Loucy (cell line): ENCODE measurements at regions not wholly inside any gene's neighbourhood (a gene's known extent, or its start where the extent isn't known, plus 50 kb on each side); places are given as distances from the start of the nearest gene placed in this dataset.
A peak's percentile ranks its signal among the peaks of the same experiment; 100 is the strongest.

Source experiments
- H2AFZ ChIP-seq: fragments of 200-600 bp; sonication (generic); 2 replicates; pipeline ENCODE4 v1.6.0; 2016; ENCODE audit warnings: antibody characterized with exemption, mild to moderate bottlenecking, low read length, moderate library complexity
- H3F3A ChIP-seq: fragments of 200-600 bp; 2 replicates; pipeline ENCODE4 v1.6.0; 2016; ENCODE audit warnings: antibody characterized with exemption, low read depth, mild to moderate bottlenecking
- H3K27me3 ChIP-seq: fragments of 200-600 bp; sonication (generic); 2 replicates; pipeline ENCODE4 v1.6.1; 2014; ENCODE audit warnings: low read length, mild to moderate bottlenecking; ENCODE audit not compliant: insufficient read depth, poor library complexity, severe bottlenecking
- H3K36me3 ChIP-seq: fragments of 200-600 bp; sonication (generic); 2 replicates; pipeline ENCODE4 v1.6.1; 2016; ENCODE audit warnings: low read length; ENCODE audit not compliant: insufficient read depth
- H3K4me1 ChIP-seq: fragments of 200-600 bp; sonication (generic); 2 replicates; pipeline ENCODE4 v1.5.1; 2014; ENCODE audit warnings: low read length, mild to moderate bottlenecking; ENCODE audit not compliant: insufficient read depth, poor library complexity, severe bottlenecking
- H3K4me2 ChIP-seq: fragments of 200-600 bp; sonication (generic); 2 replicates; pipeline ENCODE4 v1.6.0; 2014; ENCODE audit warnings: antibody characterized with exemption, low read length, low read depth, mild to moderate bottlenecking; ENCODE audit not compliant: poor library complexity, severe bottlenecking
- H3K4me3 ChIP-seq: fragments of 200-600 bp; sonication (generic); 2 replicates; pipeline ENCODE4 v1.5.1; 2014; ENCODE audit warnings: low read length, mild to moderate bottlenecking, mixed read lengths; ENCODE audit not compliant: poor library complexity, severe bottlenecking
- H3K79me2 ChIP-seq: fragments of 200-600 bp; sonication (generic); 2 replicates; pipeline ENCODE4 v1.6.1; 2014; ENCODE audit warnings: low read length; ENCODE audit not compliant: insufficient read depth
- H3K9ac ChIP-seq: fragments of 200-600 bp; sonication (generic); 2 replicates; pipeline ENCODE4 v1.6.0; 2014; ENCODE audit warnings: mild to moderate bottlenecking, low read depth, low read length, moderate library complexity; ENCODE audit not compliant: poor library complexity, severe bottlenecking
- H3K9me2 ChIP-seq: fragments of 200-600 bp; sonication (generic); replicated peaks from 2 replicates; pipeline ENCODE4 v1.6.1; 2016; ENCODE audit warnings: low read depth, low read length, mixed read lengths
- H3K9me3 ChIP-seq: fragments of 200-600 bp; sonication (generic); 2 replicates; pipeline ENCODE4 v1.6.1; 2014; ENCODE audit warnings: mild to moderate bottlenecking, antibody characterized with exemption, low read length, low read depth; ENCODE audit not compliant: insufficient read depth
- H4K20me1 ChIP-seq: fragments of 200-600 bp; sonication (generic); 2 replicates; pipeline ENCODE4 v1.6.0; 2014; ENCODE audit warnings: antibody characterized with exemption, low read length, mild to moderate bottlenecking; ENCODE audit not compliant: insufficient read depth, poor library complexity, severe bottlenecking
- EZH2phosphoT487 ChIP-seq: fragments of 200-600 bp; IDR thresholded peaks from 2 replicates; pipeline ENCODE4 v1.6.1; 2018; ENCODE audit warnings: antibody characterized with exemption, mild to moderate bottlenecking, moderate library complexity, borderline replicate concordance
- TF ChIP-seq, protein P1 (sequence below): fragments of 200-600 bp; sonication (generic); conservative IDR thresholded peaks from 2 replicates; pipeline ENCODE4 v1.5.1; 2014; ENCODE audit warnings: mild to moderate bottlenecking, antibody characterized with exemption, low read length

DNA sequence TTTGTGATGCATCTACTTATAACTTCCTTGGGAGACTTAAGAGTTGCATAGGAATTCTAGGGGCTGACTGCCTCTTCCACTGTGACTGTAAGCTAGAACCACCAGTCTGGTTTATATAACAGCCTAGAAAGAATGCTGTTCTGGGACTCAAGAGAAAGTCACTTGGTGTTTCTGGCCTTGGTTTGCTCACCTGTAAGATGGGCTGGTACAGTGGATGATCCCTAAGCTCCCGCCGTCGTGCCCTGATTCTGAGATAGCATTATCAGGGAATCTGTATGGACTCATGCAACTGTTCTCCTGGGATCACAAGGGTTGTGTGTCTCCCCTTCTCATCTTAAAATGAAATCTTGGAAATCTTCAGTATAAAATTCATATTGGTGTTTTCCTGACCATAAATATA lies 100.6 kb downstream of the LYZL1 start:
- Histone ChIP-seq H3K79me2 (no peaks in the 10 kb centered on the region), H3K36me3 (no peaks in the 10 kb centered on the region), H3K4me2 (no peak overlapping the region), H3K9me3 (no peaks in the 10 kb centered on the region), H3K9me2 (no peaks in the 10 kb centered on the region), H3K27me3 (no peaks in the 10 kb centered on the region), H2AFZ (no peak overlapping the region), H3K4me1 (no peaks in the 10 kb centered on the region), H3K9ac (no peak overlapping the region), H3K4me3 (no peak overlapping the region), H3F3A (no peaks in the 10 kb centered on the region), H4K20me1 (no peaks in the 10 kb centered on the region)
- no peak for TF ChIP-seq EZH2phosphoT487
- TF ChIP-seq, protein P1, sequence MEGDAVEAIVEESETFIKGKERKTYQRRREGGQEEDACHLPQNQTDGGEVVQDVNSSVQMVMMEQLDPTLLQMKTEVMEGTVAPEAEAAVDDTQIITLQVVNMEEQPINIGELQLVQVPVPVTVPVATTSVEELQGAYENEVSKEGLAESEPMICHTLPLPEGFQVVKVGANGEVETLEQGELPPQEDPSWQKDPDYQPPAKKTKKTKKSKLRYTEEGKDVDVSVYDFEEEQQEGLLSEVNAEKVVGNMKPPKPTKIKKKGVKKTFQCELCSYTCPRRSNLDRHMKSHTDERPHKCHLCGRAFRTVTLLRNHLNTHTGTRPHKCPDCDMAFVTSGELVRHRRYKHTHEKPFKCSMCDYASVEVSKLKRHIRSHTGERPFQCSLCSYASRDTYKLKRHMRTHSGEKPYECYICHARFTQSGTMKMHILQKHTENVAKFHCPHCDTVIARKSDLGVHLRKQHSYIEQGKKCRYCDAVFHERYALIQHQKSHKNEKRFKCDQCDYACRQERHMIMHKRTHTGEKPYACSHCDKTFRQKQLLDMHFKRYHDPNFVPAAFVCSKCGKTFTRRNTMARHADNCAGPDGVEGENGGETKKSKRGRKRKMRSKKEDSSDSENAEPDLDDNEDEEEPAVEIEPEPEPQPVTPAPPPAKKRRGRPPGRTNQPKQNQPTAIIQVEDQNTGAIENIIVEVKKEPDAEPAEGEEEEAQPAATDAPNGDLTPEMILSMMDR, result no peak

DNA sequence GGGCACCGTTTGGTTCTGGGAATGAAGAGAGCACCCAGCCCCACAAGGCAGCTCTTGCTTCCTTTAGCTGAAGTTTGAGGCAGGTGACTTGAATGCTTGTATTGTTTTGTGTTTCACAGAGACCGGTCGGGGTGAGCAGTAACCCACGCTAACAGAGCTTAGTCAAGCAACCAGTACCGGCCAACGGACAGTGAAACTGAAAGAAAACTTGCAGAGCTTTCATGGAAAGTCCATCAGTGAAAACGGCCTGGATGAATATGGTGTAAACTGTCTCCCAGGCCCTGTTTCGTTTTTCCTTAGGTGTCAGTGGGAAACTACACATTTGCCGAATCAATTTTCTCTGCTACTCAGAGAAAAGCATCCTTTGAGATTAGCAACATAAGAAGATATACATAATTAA lies 101.1 kb downstream of the LYZL1 start:
- Histone ChIP-seq H3K27me3 (no peaks in the 10 kb centered on the region), H3K4me3 (no peak overlapping the region), H2AFZ (no peak overlapping the region), H3K4me2 (no peak overlapping the region), H3F3A (no peaks in the 10 kb centered on the region), H4K20me1 (no peaks in the 10 kb centered on the region), H3K9ac (no peak overlapping the region), H3K9me3 (no peaks in the 10 kb centered on the region), H3K79me2 (no peaks in the 10 kb centered on the region), H3K36me3 (no peaks in the 10 kb centered on the region), H3K9me2 (no peaks in the 10 kb centered on the region), H3K4me1 (no peaks in the 10 kb centered on the region)
- no peak for TF ChIP-seq EZH2phosphoT487
- TF ChIP-seq, protein P1, result no peak

DNA sequence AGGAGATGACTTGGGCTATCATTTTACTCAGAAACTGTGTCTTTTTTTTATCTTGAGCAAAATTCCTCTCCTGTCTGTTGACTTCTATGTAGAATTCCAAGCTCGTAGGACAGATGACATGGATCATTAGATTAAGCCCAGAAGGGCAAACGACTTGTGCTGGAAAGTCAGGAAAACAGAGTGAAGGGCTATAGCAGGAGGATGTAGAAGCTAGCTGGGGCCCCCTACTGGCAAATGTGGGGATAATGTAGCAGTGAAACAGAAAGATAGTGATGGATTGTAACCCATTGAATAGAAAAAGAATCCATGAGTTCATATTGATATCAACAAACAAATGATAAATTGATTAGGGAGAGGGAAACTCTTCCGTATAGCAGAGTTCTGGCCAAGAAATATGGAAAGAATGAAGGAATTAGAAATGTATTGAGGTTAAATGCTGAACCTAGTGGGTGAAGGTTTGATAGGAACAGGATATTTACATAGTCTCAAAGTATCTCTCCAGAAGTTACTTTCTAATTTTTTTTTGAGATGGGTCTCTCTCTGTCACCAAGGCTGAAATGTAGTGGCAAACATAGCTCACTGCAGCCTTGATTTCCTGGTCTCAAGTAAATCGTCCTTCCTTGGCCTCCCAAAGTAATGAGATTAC lies 103.6 kb downstream of the LYZL1 start:
- Histone ChIP-seq H4K20me1 (no peaks in the 10 kb centered on the region), H3K27me3 (no peaks in the 10 kb centered on the region), H3K9ac (no peak overlapping the region), H3K79me2 (no peaks in the 10 kb centered on the region), H3K4me1 (no peaks in the 10 kb centered on the region), H3F3A (no peaks in the 10 kb centered on the region), H3K9me2 (no peaks in the 10 kb centered on the region), H3K36me3 (no peaks in the 10 kb centered on the region), H3K4me3 (no peak overlapping the region), H3K4me2 (no peak overlapping the region), H3K9me3 (no peaks in the 10 kb centered on the region), H2AFZ (peak overlapping the region; percentile 51)
- no peak for TF ChIP-seq EZH2phosphoT487
- TF ChIP-seq, protein P1, result peak; percentile 94
